NB4 (cell line): ENCODE measurements at regions not wholly inside any gene's neighbourhood (a gene's known extent, or its start where the extent isn't known, plus 50 kb on each side); places are given as distances from the start of the nearest gene placed in this dataset.

Experiments used
- DNase-seq: peaks from one replicate; pipeline ENCODE4 v3.0.0; 2010; ENCODE audit warnings: low read depth
- H3K4me3 ChIP-seq: one replicate; pipeline ENCODE4 v1.5.1; 2011; ENCODE audit warnings: mild to moderate bottlenecking, low read depth, low read length, moderate library complexity
- CTCF ChIP-seq: IDR thresholded peaks from one replicate; pipeline ENCODE4 v1.5.1; 2012; ENCODE audit warnings: low read depth, low read length
- MAX ChIP-seq: IDR thresholded peaks from 2 replicates; pipeline ENCODE4 v1.6.1; 2011; ENCODE audit warnings: low read depth, low read length
- MYC ChIP-seq: IDR thresholded peaks from 2 replicates; pipeline ENCODE4 v1.6.1; 2011; ENCODE audit warnings: low read depth, low read length
- POLR2A ChIP-seq: IDR thresholded peaks from 2 replicates; pipeline ENCODE4 v1.6.1; 2011; ENCODE audit warnings: mild to moderate bottlenecking; ENCODE audit not compliant: insufficient read length; ENCODE audit errors: extremely low read depth

- no peak overlapping the region for H3K4me3 ChIP-seq
- TF ChIP-seq CTCF (no peak), MYC (no peak), MAX (no peak), POLR2A (no peak)
- no peak for DNase-seq
These were observed 103.1 kb downstream of the KIF4B start for GRCh38 chr5:155116456-155117251.

GRCh38 chr5:155125551-155126095 lies 112.1 kb downstream of the KIF4B start:
- no peak overlapping the region for H3K4me3 ChIP-seq
- TF ChIP-seq MYC (no peak), MAX (no peak), CTCF (no peak), POLR2A (no peak)
- no peak for DNase-seq

GRCh38 chr5:155126573-155126972 lies 113.0 kb downstream of the KIF4B start:
- DNase-seq = no peak
- no peak for TF ChIP-seq POLR2A
- H3K4me3 ChIP-seq = no peak overlapping the region

- TF ChIP-seq POLR2A = no peak
- no peak for TF ChIP-seq CTCF
- no peak for TF ChIP-seq MYC
- no peak for DNase-seq
- no peak overlapping the region for H3K4me3 ChIP-seq
These were observed 114.0 kb downstream of the KIF4B start for GRCh38 chr5:155127552-155127951.

GRCh38 chr5:155128786-155129512 lies 115.4 kb downstream of the KIF4B start:
- TF ChIP-seq POLR2A = no peak
- no peak for TF ChIP-seq CTCF
- no peak for TF ChIP-seq MAX
- TF ChIP-seq MYC = no peak

GRCh38 chr5:155129513-155129880 lies 115.9 kb downstream of the KIF4B start:
- TF ChIP-seq POLR2A (no peak), CTCF (no peak), MYC (no peak), MAX (no peak)
- no peak for DNase-seq
- H3K4me3 ChIP-seq = no peak overlapping the region

More at GRCh38 chr5:155128786-155129512, 115.4 kb downstream of the KIF4B start:
- H3K4me3 ChIP-seq = no peak overlapping the region
- no peak for DNase-seq
